HPDE6-E6E7 (cell line): ENCODE measurements at regions not wholly inside any gene's neighbourhood (a gene's known extent, or its start where the extent isn't known, plus 50 kb on each side); places are given as distances from the start of the nearest gene placed in this dataset.

ENCODE experiments used
- DNase-seq: peaks from one replicate; pipeline ENCODE4 v3.0.0; 2011; ENCODE audit warnings: missing footprints; ENCODE audit errors: extremely low spot score

GRCh38 chr2:122868646-122869275 lies 1113.3 kb downstream of the TSN start:
- DNase-seq, result no peak

DNA sequence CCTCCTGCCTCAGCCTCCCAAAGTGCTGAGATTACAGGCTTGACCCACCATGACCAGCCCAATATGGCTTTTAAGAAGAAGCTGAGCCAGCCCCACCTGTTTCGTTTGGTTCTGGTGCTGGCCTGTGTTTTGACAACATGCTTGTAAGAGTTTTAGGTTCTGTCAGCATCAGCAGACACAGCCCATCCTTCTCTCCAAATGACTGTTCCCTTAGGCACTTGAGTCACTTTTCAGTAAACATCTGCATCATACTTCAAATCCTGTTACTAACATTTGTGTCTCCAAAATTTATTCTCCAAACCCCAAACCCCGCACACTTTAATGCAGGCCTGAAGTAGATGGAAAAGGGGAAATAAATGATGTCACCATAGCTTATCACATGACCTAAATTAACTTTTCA lies 1118.5 kb downstream of the TSN start:
- no peak for DNase-seq

DNA sequence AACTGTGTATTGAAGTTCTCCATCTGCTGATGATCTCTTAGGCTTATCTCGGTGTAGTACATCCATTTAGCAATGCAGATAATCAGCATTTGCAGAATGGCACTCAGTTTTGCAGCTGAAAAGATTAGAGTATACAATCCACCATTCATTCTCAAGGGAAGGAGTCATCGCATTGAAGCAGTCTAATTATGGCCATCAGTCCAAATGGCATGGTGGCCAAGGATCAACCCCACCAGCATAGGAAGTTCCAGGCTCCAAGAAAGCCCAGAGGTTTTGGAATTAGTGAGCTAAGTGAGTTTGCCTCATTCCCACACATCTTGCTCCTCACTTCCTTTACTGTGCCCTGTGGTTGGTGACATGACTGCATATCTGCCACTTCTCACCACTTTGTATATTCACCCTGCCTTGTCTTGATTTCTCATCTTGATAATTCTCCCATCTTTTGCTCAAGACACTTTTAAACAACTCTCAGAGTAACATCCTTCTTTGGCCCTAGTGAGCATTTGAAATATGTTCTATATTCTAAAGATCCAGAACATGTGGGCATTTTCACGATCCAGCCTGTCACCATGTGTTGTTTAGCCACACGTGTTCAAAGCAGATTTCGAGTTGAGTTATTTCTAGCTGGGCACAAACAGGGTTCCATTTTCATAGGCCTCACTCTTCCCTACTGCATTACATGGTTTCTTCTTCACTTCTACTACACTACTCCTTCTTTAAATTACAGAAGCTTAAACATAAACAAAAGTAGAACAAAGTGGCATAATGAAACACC lies 1119.8 kb downstream of the TSN start:
- no peak for DNase-seq

- no peak for DNase-seq
Measured at GRCh38 chr2:122883849-122884248, 1128.4 kb downstream of the TSN start.

DNA sequence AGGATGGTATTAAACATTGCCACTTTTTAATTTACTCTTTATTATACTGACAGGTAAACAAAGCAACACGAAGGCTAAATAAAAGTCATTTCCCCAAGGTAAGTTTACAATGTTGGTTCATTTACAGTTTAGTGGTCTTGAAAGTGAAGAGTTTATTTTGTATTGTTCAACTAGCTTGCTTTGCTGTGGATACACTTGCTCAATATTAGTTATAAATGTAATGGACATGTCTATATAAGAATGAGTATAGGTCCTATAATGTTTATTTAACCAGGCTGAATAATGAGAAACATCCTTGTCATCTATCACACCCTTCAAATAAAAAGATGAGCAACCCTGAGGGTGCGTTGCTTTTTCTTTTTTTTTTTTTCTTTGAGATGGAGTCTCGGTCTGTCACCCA lies 1129.4 kb downstream of the TSN start:
- no peak for DNase-seq

DNA sequence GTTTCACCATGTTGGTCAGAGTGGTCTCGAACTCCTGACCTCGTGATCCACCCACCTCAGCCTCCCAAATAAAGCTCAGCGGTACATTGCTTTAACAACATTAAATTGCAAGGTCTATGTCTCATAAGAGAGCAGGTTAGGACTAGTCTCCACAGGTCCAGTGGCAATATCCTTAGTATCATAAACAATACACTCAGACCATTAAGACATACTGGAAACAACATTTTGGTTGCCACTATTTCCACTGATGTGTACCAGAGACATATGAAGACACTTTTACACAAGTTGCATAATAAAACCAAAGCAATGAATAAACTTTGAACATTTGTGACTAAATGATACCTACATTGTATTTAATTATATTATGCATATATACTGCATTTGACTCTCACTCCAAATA lies 1130.0 kb downstream of the TSN start:
- no peak for DNase-seq

DNA sequence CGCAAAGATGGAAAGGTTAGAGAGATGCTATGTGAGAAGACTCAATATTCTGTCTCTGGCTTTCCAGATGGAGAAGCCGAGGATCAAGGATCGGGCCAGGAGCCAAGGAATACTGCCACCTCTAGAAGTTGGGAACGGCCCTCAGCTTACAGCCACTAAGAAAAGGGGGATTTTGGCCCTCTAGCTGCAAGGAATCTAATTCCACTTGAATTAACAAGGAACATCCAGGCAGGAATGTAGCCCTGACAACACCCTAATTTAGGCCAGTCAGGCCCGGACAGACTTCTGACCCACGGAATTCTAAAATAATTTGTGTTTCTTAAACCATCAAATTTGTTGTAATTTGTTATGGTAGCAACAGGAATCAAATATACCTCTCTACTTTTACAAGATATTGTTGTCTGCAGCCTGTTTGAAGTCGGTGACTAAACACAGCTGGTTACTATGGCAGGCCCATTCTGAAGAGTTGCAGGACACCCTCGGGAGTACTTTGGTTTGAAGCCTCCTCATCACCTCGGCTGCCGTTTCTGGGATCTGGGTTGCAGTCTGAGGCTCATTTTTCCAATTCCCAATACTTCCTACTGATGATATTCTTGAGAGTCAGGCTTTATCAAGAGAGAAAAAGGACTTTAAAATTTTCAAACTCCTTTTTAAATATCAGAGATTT lies 1131.2 kb downstream of the TSN start:
- DNase-seq, result no peak

- no peak for DNase-seq
Measured at GRCh38 chr2:122899614-122900013, 1125.5 kb upstream of the CNTNAP5 start.

DNA sequence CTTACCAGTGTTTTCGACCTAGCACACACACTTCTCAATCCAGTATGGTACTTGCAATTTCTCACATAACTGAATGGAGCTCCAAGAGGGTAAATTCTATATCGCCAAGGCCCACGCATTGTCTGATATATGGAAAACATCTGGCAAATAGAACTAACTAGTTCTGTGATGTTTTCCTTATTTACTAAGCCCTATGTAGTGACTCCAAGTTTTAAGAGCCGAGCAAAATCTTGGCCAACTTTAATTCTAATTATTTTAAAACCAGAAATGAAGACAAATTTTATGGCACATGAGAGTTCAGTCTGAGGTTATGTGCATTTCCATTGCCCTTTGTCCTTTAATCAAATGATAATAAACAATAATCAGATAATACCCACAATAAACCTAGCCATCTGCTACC lies 1119.7 kb upstream of the CNTNAP5 start:
- no peak for DNase-seq

DNA sequence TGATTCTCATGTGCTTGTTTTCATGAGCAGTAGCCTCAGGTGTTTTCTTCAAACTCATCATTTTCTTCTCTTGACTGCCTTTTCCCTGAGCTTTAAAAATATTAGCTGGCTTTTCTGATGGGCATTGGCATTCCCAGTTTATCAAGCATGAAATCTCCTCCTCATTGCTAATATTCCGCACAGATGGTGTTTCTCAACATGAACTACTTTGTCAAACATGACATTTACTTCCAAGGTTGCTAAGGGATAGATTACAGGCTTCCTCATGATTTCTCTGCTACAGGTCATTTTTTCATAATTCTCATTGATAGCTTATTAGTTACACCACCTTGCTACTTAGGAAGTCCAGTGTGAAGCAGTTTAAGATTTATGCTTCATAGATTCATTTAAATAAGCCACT lies 1116.9 kb upstream of the CNTNAP5 start:
- DNase-seq, result no peak

DNA sequence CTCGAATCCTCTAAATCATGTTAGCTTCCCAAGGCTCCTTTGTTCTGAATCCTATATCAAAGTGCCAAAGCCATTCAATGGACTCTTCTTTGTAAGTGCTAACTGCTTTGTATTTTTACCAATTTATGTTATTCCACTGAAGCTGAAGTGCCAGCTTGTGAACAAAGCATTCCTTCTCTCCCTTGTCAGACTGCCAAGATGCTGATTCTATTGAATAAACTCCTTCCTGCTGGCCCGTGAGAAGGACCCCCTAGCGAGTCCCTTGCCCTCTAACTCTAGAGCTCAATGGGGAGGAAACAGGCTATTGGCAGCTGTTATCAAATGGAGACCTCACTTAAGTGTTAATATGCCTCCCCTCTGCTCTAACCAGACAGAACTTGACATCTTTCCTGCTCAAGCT lies 1097.9 kb upstream of the CNTNAP5 start:
- DNase-seq, result no peak

- DNase-seq, result no peak
Measured at GRCh38 chr2:122927710-122928557, 1097.2 kb upstream of the CNTNAP5 start.

- no peak for DNase-seq
Measured at GRCh38 chr2:122929347-122929746, 1095.7 kb upstream of the CNTNAP5 start.

GRCh38 chr2:122935506-122935905 lies 1089.6 kb upstream of the CNTNAP5 start:
- no peak for DNase-seq

GRCh38 chr2:122939796-122940195 lies 1085.3 kb upstream of the CNTNAP5 start:
- DNase-seq, result no peak

DNA sequence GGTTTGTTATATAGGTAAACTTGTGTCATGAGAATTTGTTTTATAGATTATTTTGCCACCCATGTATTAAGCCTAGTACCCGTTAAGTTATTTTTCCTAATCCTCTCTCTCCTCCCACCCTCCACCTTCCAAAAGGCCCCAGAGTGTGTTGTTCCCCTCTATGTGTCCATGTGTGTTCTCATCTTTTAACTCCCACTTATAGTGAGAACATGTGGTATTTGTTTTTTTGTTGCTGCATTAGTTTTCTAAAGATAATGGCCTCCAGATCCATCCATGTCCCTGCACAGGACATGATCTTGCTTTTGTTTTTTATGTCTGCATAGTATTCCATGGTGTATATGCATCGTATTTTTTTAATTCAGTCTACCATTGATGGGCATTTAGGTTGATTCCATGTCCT lies 1075.6 kb upstream of the CNTNAP5 start:
- DNase-seq, result no peak

DNA sequence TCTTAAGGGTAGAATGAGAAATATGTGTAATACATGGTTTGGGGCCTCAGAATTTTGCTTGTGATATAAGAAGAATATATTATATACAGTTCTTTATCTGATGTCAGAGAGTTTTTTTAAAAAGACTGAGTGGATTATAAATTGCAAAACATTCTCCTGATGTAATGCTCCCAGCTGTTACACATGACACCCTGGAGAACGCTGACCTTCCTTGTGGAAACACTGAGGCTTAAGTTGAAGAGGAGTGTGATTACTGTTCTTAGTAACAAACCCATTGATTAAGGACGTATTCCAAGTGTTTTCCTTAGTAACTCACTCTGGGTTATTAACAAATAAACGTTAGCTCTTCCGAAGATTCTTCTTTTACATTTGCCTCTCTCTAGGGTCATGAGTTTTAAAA lies 1069.3 kb upstream of the CNTNAP5 start:
- DNase-seq, result no peak

GRCh38 chr2:122960759-122961641 lies 1064.1 kb upstream of the CNTNAP5 start:
- peak; percentile 48 for DNase-seq

DNA sequence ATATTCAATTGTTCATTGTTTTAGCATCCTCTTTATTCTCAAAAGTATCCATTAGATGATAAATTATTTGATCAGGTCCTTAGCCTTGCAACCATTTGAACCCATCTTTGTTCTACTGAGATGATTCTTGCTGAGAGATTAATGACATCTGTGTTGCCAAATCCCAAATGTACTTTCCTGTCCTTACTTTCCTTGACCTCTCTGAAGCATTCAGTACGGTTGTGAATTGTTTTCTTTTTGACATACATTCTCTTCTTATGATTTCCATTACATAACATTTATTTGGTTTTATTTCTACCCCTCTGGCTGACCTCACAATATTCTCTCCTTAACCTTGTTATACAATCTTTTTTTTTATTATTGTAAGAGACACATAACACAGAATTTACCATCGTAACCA lies 1058.6 kb upstream of the CNTNAP5 start:
- DNase-seq, result no peak

- DNase-seq, result no peak
Measured at GRCh38 chr2:122977580-122977979, 1047.5 kb upstream of the CNTNAP5 start.

DNA sequence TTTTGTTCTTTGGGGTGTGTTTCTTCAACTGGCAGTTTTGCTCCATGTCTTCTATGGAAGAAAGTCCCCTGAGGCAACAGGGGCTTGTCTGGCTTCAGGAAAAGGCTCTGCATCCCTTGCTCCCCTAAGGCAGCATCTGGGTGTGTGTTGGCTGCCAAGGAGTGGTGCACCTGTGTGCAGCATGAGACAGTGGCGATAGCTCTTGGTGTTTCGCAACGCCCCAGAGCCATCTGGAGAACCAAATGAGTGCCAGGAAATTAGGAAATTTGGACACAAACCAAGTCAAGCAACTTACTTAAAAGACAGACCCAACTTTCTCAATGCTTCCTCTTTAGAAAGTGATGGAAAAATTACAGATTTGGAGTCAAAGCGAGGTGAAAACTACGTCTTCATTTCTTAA lies 1044.4 kb upstream of the CNTNAP5 start:
- no peak for DNase-seq
